Stimulated activated naive CD8-positive, alpha-beta T cell treated with anti-CD3 and anti-CD28 coated beads, Interleukin-15, Interleukin-2, amounts not matched to agents 100 ng/mL and 50 ng/mL, for 24 hours (primary cell): ENCODE measurements at regions not wholly inside any gene's neighbourhood (a gene's known extent, or its start where the extent isn't known, plus 50 kb on each side); places are given as distances from the start of the nearest gene placed in this dataset.

ENCODE experiments used
- H3K27ac Mint-ChIP-seq: one replicate; pipeline ENCODE4 v1.8.0; 2021; ENCODE audit warnings: mild to moderate bottlenecking, mixed read lengths
- H3K27me3 Mint-ChIP-seq: one replicate; pipeline ENCODE4 v1.8.0; 2021; ENCODE audit warnings: mixed read lengths
- H3K36me3 Mint-ChIP-seq: one replicate; pipeline ENCODE4 v1.8.0; 2021; ENCODE audit warnings: low read depth, mixed read lengths
- H3K4me1 Mint-ChIP-seq: one replicate; pipeline ENCODE4 v1.8.0; 2021; ENCODE audit warnings: low read depth, mixed read lengths
- H3K4me3 Mint-ChIP-seq: one replicate; pipeline ENCODE4 v1.8.0; 2021; ENCODE audit warnings: mild to moderate bottlenecking, mixed read lengths
- H3K9me3 Mint-ChIP-seq: one replicate; pipeline ENCODE4 v1.8.0; 2021; ENCODE audit warnings: mixed read lengths

- no peaks in the 10 kb centered on the region for H3K9me3 Mint-ChIP-seq
- H3K4me1 Mint-ChIP-seq = peaks cover 94% of the 10 kb centered on the region
- H3K4me3 Mint-ChIP-seq = no peak overlapping the region
- H3K36me3 Mint-ChIP-seq = no peaks in the 10 kb centered on the region
- no peaks in the 10 kb centered on the region for H3K27me3 Mint-ChIP-seq
- peak overlapping the region; percentile 81 for H3K27ac Mint-ChIP-seq
These were observed 98.1 kb upstream of the ENPP6 start for GRCh38 chr4:184315675-184316359.

GRCh38 chr4:184313702-184314659, 96.3 kb upstream of the ENPP6 start:
- no peaks in the 10 kb centered on the region for H3K27me3 Mint-ChIP-seq
- peak overlapping the region; percentile 72 for H3K4me3 Mint-ChIP-seq
- peaks cover 95% of the 10 kb centered on the region for H3K4me1 Mint-ChIP-seq
- peak overlapping the region; percentile 98 for H3K27ac Mint-ChIP-seq
- H3K36me3 Mint-ChIP-seq = no peaks in the 10 kb centered on the region
- H3K9me3 Mint-ChIP-seq = no peaks in the 10 kb centered on the region

DNA sequence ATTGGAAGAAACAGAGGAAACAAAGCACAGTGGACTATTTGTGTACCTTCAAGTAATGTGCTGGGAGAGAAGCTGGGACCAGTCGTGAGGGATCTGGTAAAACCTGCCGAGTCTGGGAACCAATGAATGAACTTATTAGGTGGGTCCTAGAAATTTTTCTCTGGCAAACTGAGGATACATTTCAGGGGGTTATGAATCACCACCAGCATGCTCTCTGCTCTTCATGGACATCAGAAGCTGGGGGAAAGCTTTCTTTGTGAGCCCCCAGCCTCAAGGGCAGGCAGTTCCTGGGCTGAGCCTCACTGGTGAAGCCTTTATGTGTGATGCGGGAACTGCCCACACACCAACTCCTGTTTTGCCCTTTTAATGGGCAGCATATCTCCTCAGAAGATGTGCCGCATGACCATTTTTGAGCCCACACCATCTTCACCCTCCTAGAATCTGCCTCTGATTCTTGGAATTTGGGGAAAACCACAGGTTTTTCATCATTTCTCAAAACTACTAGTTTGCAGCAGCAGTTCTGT, 95.4 kb upstream of the ENPP6 start:
- no peaks in the 10 kb centered on the region for H3K27me3 Mint-ChIP-seq
- no peaks in the 10 kb centered on the region for H3K9me3 Mint-ChIP-seq
- H3K36me3 Mint-ChIP-seq = no peaks in the 10 kb centered on the region
- H3K27ac Mint-ChIP-seq = peak overlapping the region; percentile 98
- H3K4me3 Mint-ChIP-seq = peak overlapping the region; percentile 72
- peaks cover 89% of the 10 kb centered on the region for H3K4me1 Mint-ChIP-seq

DNA sequence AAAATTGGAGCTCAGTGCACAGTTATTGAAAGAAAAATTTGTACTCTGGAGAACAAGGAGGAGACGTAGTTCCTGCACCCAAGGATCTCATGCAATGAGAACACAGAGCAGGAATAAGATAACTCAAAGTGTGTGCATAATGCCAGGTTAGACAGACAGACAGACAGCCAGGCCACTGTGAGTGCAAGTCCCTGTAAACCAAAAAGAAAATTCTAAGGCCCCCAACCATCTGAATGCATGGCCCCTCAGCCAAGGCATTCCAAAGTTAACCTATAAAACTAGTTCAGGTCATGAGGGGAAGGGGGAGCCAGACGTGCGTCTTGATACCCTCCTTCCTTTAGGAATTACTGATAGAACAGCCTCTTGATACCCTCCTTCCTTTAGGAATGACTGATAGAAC, 94.5 kb upstream of the ENPP6 start:
- H3K9me3 Mint-ChIP-seq = no peaks in the 10 kb centered on the region
- no peaks in the 10 kb centered on the region for H3K27me3 Mint-ChIP-seq
- H3K27ac Mint-ChIP-seq = peak overlapping the region; percentile 98
- no peak overlapping the region for H3K4me3 Mint-ChIP-seq
- peaks cover 80% of the 10 kb centered on the region for H3K4me1 Mint-ChIP-seq
- no peaks in the 10 kb centered on the region for H3K36me3 Mint-ChIP-seq

DNA sequence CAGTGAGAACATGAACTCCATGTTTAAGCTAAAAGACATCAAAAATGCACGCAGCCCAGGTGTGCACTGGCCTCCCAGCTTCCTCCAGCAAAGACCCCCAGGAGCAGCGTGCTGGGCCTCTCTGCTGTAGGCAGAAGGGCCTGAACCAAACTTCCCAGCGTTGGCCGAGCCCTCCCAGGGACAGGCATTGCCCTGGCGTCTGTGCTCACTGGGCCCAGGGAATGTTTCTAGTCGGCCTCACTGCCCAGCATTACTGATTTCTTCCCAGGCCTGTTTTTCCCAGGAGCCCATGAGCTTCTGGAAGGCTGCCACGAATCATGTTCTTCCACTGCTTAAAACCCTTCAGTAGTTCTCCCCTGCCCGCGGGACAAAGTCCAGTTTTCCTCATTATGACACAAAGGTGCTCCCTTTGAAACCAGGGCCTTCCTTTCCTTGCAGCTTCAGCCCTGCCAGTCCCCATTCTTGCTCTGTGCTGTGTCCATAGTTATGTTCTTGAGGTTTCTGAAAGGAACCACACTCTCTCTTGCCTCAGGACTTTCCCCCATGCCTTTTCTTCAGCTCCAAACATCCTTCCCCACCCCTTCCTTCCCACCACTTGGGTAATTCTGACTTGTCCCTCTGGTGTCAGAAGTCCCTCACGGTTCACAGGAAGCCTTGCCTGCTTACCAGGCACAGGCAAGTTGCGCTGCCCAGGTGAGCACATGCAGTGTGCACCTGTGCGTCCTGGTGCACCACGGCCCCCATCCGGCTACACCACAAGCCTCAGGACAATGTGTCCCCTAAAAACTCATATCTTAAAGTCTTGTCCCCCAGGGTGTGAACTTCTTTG, 93.4 kb upstream of the ENPP6 start:
- no peak overlapping the region for H3K4me3 Mint-ChIP-seq
- H3K9me3 Mint-ChIP-seq = no peaks in the 10 kb centered on the region
- H3K27me3 Mint-ChIP-seq = no peaks in the 10 kb centered on the region
- peaks cover 70% of the 10 kb centered on the region for H3K4me1 Mint-ChIP-seq
- H3K36me3 Mint-ChIP-seq = no peaks in the 10 kb centered on the region
- H3K27ac Mint-ChIP-seq = peak overlapping the region; percentile 98

DNA sequence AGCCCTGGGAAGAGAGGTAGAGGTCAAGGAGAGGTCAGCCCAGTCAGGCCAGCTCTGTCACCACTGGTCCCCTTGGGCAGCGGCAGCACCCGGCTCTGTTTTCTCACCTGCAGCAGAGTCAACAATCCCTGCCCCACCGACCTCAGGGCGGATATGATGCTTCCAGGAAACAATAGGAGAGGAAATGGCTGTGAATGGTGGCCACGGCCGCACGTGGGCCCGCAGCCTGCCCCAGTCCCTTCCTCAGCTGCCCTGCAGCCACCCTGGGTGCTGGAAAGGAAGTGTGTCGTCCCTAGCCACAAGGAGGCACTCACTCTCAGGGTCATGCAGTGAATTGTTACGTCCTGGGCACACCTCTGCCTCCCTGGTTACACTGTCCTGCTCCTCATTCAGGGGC, 92.5 kb upstream of the ENPP6 start:
- Mint-ChIP-seq H3K4me1 (peaks cover 64% of the 10 kb centered on the region), H3K27me3 (no peaks in the 10 kb centered on the region), H3K27ac (peak overlapping the region; percentile 98), H3K4me3 (peak overlapping the region; percentile 10), H3K36me3 (no peaks in the 10 kb centered on the region), H3K9me3 (no peaks in the 10 kb centered on the region)

- Mint-ChIP-seq H3K9me3 (peaks cover 3% of the 10 kb centered on the region), H3K4me1 (peaks cover 58% of the 10 kb centered on the region), H3K4me3 (no peak overlapping the region), H3K27me3 (no peaks in the 10 kb centered on the region), H3K27ac (peak overlapping the region; percentile 98), H3K36me3 (no peaks in the 10 kb centered on the region)
These were observed 91.8 kb upstream of the ENPP6 start for GRCh38 chr4:184309241-184310170.

DNA sequence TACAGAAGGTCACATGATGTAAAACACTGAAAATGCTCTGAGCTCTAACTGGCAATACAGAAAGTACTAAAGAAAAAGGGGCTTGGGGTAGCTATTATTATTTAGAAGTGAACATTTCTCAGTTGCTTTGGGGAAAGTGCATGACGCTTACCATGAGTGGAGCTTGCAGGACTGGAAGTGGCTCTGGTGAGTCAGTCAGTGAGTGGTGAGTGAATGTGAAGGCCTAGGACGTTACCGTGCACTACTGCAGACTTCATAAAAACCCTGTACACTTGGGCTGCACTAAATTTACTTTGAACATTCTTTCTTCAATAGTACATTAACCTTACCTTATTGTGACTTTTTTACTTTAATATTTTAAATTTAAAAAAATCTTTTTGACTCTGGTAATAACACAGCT, 89.3 kb upstream of the ENPP6 start:
- peaks cover 9% of the 10 kb centered on the region for H3K9me3 Mint-ChIP-seq
- H3K4me1 Mint-ChIP-seq = peaks cover 32% of the 10 kb centered on the region
- H3K27me3 Mint-ChIP-seq = no peaks in the 10 kb centered on the region
- H3K4me3 Mint-ChIP-seq = no peak overlapping the region
- H3K36me3 Mint-ChIP-seq = no peaks in the 10 kb centered on the region
- H3K27ac Mint-ChIP-seq = peak overlapping the region; percentile 37

DNA sequence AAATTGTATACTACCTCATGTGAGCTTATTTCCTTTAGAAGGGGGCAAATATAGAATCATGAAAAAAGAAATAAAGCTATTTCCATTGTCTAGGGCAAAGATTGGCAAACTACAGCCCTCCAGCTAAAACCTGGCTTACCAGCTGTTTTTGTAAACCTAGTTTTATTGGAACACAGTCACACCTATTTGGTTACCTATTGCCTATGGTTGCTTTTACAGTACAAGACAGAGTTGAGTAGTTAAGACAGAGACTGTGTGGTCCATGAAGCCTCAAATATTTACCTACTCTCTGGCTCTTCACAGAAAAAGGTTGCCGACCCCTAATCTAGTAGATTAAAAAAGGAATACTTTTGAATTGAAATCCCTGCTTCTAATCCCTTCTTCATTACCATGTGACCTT, 88.8 kb upstream of the ENPP6 start:
- H3K4me1 Mint-ChIP-seq = peaks cover 27% of the 10 kb centered on the region
- no peaks in the 10 kb centered on the region for H3K36me3 Mint-ChIP-seq
- peaks cover 9% of the 10 kb centered on the region for H3K9me3 Mint-ChIP-seq
- H3K4me3 Mint-ChIP-seq = no peak overlapping the region
- H3K27me3 Mint-ChIP-seq = no peaks in the 10 kb centered on the region
- no peak overlapping the region for H3K27ac Mint-ChIP-seq

GRCh38 chr4:184300816-184301215, 83.1 kb upstream of the ENPP6 start:
- peaks cover 9% of the 10 kb centered on the region for H3K9me3 Mint-ChIP-seq
- no peaks in the 10 kb centered on the region for H3K4me1 Mint-ChIP-seq
- no peak overlapping the region for H3K27ac Mint-ChIP-seq
- peaks cover 5% of the 10 kb centered on the region for H3K27me3 Mint-ChIP-seq
- H3K36me3 Mint-ChIP-seq = no peaks in the 10 kb centered on the region
- no peak overlapping the region for H3K4me3 Mint-ChIP-seq

DNA sequence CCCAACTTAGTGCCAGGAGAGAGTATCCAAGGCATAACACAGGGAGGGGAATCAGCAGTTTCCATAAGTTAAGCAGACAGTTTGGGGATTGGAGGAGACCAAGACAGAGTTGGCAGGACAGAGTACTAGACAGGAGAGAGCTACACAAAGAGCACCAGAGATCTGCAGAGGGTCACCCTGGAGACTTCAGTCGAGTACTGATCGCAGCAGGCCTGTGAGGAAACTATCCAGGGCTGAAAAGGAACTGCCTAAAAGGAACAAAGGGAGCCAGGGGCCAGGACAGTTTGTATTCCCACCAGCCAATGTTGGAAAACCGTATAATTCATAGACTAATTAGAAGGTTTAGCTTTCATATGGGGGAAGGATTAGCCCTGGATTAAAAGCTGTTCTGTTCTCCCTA, 80.6 kb upstream of the ENPP6 start:
- Mint-ChIP-seq H3K4me1 (no peaks in the 10 kb centered on the region), H3K27me3 (peaks cover 5% of the 10 kb centered on the region), H3K9me3 (no peaks in the 10 kb centered on the region), H3K4me3 (no peak overlapping the region), H3K27ac (no peak overlapping the region), H3K36me3 (no peaks in the 10 kb centered on the region)

- no peaks in the 10 kb centered on the region for H3K9me3 Mint-ChIP-seq
- peaks cover 5% of the 10 kb centered on the region for H3K27me3 Mint-ChIP-seq
- no peak overlapping the region for H3K27ac Mint-ChIP-seq
- H3K4me3 Mint-ChIP-seq = no peak overlapping the region
- no peaks in the 10 kb centered on the region for H3K36me3 Mint-ChIP-seq
- H3K4me1 Mint-ChIP-seq = peaks cover 9% of the 10 kb centered on the region
These were observed 77.5 kb upstream of the ENPP6 start for GRCh38 chr4:184295206-184295605.

- Mint-ChIP-seq H3K36me3 (no peaks in the 10 kb centered on the region), H3K4me1 (peaks cover 14% of the 10 kb centered on the region), H3K9me3 (no peaks in the 10 kb centered on the region), H3K27ac (no peak overlapping the region), H3K27me3 (peaks cover 5% of the 10 kb centered on the region), H3K4me3 (no peak overlapping the region)
These were observed 77.0 kb upstream of the ENPP6 start for GRCh38 chr4:184294606-184295133.
